GM12878 (cell line): ENCODE measurements at regions not wholly inside any gene's neighbourhood (a gene's known extent, or its start where the extent isn't known, plus 50 kb on each side); places are given as distances from the start of the nearest gene placed in this dataset.

ENCODE experiments used
- ATAC-seq: fragments of 200-7000 bp; cut with Tn5 transposase; 3 replicates; pipeline ENCODE4 v1.9.1; 2020; ENCODE audit warnings: mild to moderate bottlenecking, moderate library complexity
- BruUV-seq: library from RNA; stranded (reverse); fragments of 400-500 nt; replicated peaks from 2 replicates; lab custom pipeline; 2021; lab: Mats Ljungman, UMichigan
- CTCF ChIA-PET: fragments of 300-600 bp; sonication (Branson Sonifier 250); formaldehyde crosslinking; extraction: SDS; loops from one replicate; lab custom pipeline; 2021; ENCODE audit warnings: inconsistent platforms; lab: Yijun Ruan, JAX
- POLR2A ChIA-PET: fragments of 350-600 bp; formaldehyde crosslinking; extraction: SDS; loops from one replicate; lab custom pipeline; 2021; ENCODE audit warnings: inconsistent platforms; lab: Charles Lee
- RAD21 ChIA-PET: fragments of 300-600 bp; sonication (Branson Sonifier 250); formaldehyde crosslinking; loops from one replicate; lab custom pipeline; 2023; ENCODE audit warnings: antibody characterized with exemption; ENCODE audit not compliant: unreplicated experiment; lab: Charles Lee
- SMC1A ChIA-PET: fragments of 300-600 bp; sonication (Branson Sonifier 250); formaldehyde crosslinking; loops from one replicate; lab custom pipeline; 2023; ENCODE audit not compliant: unreplicated experiment, uncharacterized antibody; lab: Charles Lee
- DNase-seq: peaks from one replicate; pipeline ENCODE4 v3.0.0-alpha.2; 2011; ENCODE audit warnings: low read depth, low spot score
- FAIRE-seq: peaks from 3 replicates; lab custom pipeline; 2011; peaks lifted over from hg19 to GRCh38; lab: Jason Lieb, UNC
- H2AFZ ChIP-seq: 2 replicates; pipeline ENCODE4 v1.6.0; 2011; ENCODE audit warnings: low read depth, low read length, control low read depth; ENCODE audit not compliant: control insufficient read depth
- H3K27ac ChIP-seq: 2 replicates; pipeline ENCODE4 v1.5.1; 2011; ENCODE audit warnings: control low read depth; ENCODE audit not compliant: control insufficient read depth, insufficient read depth
- H3K27me3 ChIP-seq, 2 experiments: replicated peaks in 1 of 2; 2 replicates each; pipeline versions ENCODE4 v1.6.0 to v1.6.1; 2011; ENCODE audit warnings: low read length in 1 of 2; ENCODE audit not compliant: control insufficient read depth in 2 of 2, insufficient read depth in 2 of 2
- H3K36me3 ChIP-seq, 2 experiments: 2 replicates each; pipeline ENCODE4 v1.5.1; 2011; ENCODE audit warnings: low read length in 1 of 2; ENCODE audit not compliant: control insufficient read depth in 2 of 2, insufficient read depth in 2 of 2
- H3K4me1 ChIP-seq: 2 replicates; pipeline ENCODE4 v1.6.1; 2011; ENCODE audit warnings: mild to moderate bottlenecking, low read length, moderate library complexity, mixed read lengths; ENCODE audit not compliant: control insufficient read depth, insufficient read depth
- H3K4me2 ChIP-seq: 2 replicates; pipeline ENCODE4 v1.6.0; 2011; ENCODE audit warnings: control low read depth; ENCODE audit not compliant: control insufficient read depth, insufficient read depth
- H3K4me3 ChIP-seq: fragments of 200-600 bp; sonication (generic); 2 replicates; pipeline ENCODE4 v1.5.1; 2016
- H3K79me2 ChIP-seq: 2 replicates; pipeline ENCODE4 v1.6.0; 2011; ENCODE audit warnings: low read length; ENCODE audit not compliant: control insufficient read depth, insufficient read depth
- H3K9ac ChIP-seq: 2 replicates; pipeline ENCODE4 v1.8.0; 2011; ENCODE audit warnings: low read length, control low read depth, mixed read lengths; ENCODE audit not compliant: control insufficient read depth, insufficient read depth
- H3K9me3 ChIP-seq: replicated peaks from 3 replicates; pipeline ENCODE4 v1.5.1; 2011; ENCODE audit warnings: mild to moderate bottlenecking, low read length; ENCODE audit not compliant: control insufficient read depth, insufficient read depth
- H4K20me1 ChIP-seq: 2 replicates; pipeline ENCODE4 v1.6.0; 2011; ENCODE audit not compliant: control insufficient read depth, insufficient read depth
- BCL11A ChIP-seq: IDR thresholded peaks from 2 replicates; pipeline ENCODE4 v1.6.1; 2011; ENCODE audit warnings: low read depth, low read length
- FOXM1 ChIP-seq: IDR thresholded peaks from 2 replicates; pipeline ENCODE4 v1.6.1; 2012; ENCODE audit warnings: low read depth, mild to moderate bottlenecking, inconsistent platforms, low read length, moderate library complexity
- GATAD2B ChIP-seq: fragments of 450-650 bp; conservative IDR thresholded peaks from 2 replicates; pipeline ENCODE4 v1.6.1; 2017; ENCODE audit warnings: low read depth, mild to moderate bottlenecking, moderate library complexity
- HCFC1 ChIP-seq: fragments of 150-350 bp; IDR thresholded peaks from 2 replicates; pipeline ENCODE4 v1.6.1; 2014; ENCODE audit warnings: low read length
- HDGF ChIP-seq: fragments of 450-650 bp; IDR thresholded peaks from 2 replicates; pipeline ENCODE4 v1.6.1; 2016; ENCODE audit warnings: antibody characterized with exemption
- JUNB ChIP-seq: IDR thresholded peaks from 2 replicates; pipeline ENCODE4 v1.6.1; 2016; ENCODE audit warnings: antibody characterized with exemption, mild to moderate bottlenecking
- MEF2A ChIP-seq: IDR thresholded peaks from 2 replicates; pipeline ENCODE4 v1.6.1; 2011; ENCODE audit warnings: low read depth, mild to moderate bottlenecking, low read length, moderate library complexity; ENCODE audit not compliant: insufficient read depth
- MEF2B ChIP-seq: fragments of 450-650 bp; IDR thresholded peaks from 2 replicates; pipeline ENCODE4 v1.6.1; 2018; ENCODE audit warnings: mild to moderate bottlenecking, moderate library complexity; ENCODE audit not compliant: partially characterized antibody, poor library complexity, severe bottlenecking
- MXI1 ChIP-seq: fragments of 150-350 bp; IDR thresholded peaks from 2 replicates; pipeline ENCODE4 v1.6.1; 2011; ENCODE audit warnings: low read depth, mild to moderate bottlenecking, inconsistent platforms, low read length, improper control_type of control experiment
- NR2C1 ChIP-seq: fragments of 450-650 bp; IDR thresholded peaks from 2 replicates; pipeline ENCODE4 v1.6.1; 2017; ENCODE audit warnings: antibody characterized with exemption, mild to moderate bottlenecking, moderate library complexity
- POLR2A ChIP-seq: IDR thresholded peaks from 2 replicates; pipeline ENCODE4 v1.6.1; 2011; ENCODE audit warnings: low read depth, mild to moderate bottlenecking, low read length
- RCOR1 ChIP-seq: conservative IDR thresholded peaks from 2 replicates; pipeline ENCODE4 v1.6.1; 2012; ENCODE audit warnings: low read depth, low read length, improper control_type of control experiment
- SMAD5 ChIP-seq: IDR thresholded peaks from 2 replicates; pipeline ENCODE4 v1.6.1; 2016; ENCODE audit warnings: antibody characterized with exemption, low read depth
- SPI1 ChIP-seq: IDR thresholded peaks from 2 replicates; pipeline ENCODE4 v1.6.1; 2011; ENCODE audit warnings: low read depth, mild to moderate bottlenecking, low read length, moderate library complexity, borderline replicate concordance; ENCODE audit not compliant: insufficient read depth
- SREBF1 ChIP-seq: IDR thresholded peaks from 2 replicates; pipeline ENCODE4 v1.6.1; 2012; ENCODE audit warnings: mild to moderate bottlenecking, low read length
- ZNF207 ChIP-seq: fragments of 450-650 bp; IDR thresholded peaks from 2 replicates; pipeline ENCODE4 v1.6.1; 2014; ENCODE audit warnings: antibody characterized with exemption, mild to moderate bottlenecking, borderline replicate concordance
- WGBS: methylation state at CpG from one replicate; pipeline ENCODE4 v1.1.6; 2016; ENCODE audit warnings: low lambda C conversion rate; ENCODE audit not compliant: insufficient replicate concordance, insufficient coverage; ENCODE audit errors: missing lambda C conversion rate; 5-methylcytosine and 5-hydroxymethylcytosine counted together
- in situ Hi-C: fragments of 300-500 bp; cut with MboI; formaldehyde crosslinking; loops from 9 replicates; pipeline ENCODE4 v1.14.3; 2018; ENCODE audit warnings: mixed read lengths
- intact Hi-C: fragments of 100-400 bp; cut with micrococcal nuclease; formaldehyde crosslinking; loops from one replicate; pipeline ENCODE4 v1.14.2; 2022; ENCODE audit not compliant: unreplicated experiment
- TF ChIP-seq, protein P1 (sequence below): fragments of 450-650 bp; formaldehyde crosslinking; IDR thresholded peaks from 2 replicates; pipeline ENCODE4 v1.4.0; 2022; ENCODE audit warnings: mild to moderate bottlenecking, moderate library complexity
- TF ChIP-seq, protein P2 (sequence below): fragments of 450-650 bp; IDR thresholded peaks from 2 replicates; pipeline ENCODE4 v1.6.1; 2017; ENCODE audit warnings: antibody characterized with exemption, mild to moderate bottlenecking, moderate library complexity
- TF ChIP-seq, protein P3 (sequence below): fragments of 450-650 bp; IDR thresholded peaks from 2 replicates; pipeline ENCODE4 v1.6.1; 2017; ENCODE audit warnings: mild to moderate bottlenecking

DNA sequence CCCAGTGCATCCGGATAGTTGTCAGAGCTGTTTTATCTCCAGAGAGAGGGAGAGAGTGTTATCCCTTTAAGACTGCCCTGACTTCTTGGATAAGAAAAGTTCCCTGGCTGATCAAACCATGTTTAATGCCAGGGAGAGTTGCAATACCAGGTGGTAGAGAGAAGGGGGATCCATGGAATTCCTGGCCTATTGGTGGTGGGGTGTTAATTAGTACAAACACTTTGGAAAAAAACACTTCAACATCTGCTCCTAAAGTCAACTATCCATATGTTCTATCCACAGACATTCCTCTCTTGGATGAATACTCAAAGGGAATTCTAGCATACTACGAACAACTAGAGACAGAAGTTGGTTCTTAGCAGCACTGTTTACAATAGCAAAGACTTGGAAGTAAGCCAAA is 307.2 kb downstream of the TCERG1L start:
- BruUV-seq: no TSS peak
- Histone ChIP-seq H3K9me3 (no peaks in the 10 kb centered on the region; the same call in 2 of the 3 replicates), H2AFZ (no peak overlapping the region), H3K36me3 (no peaks in the 10 kb centered on the region), H3K4me2 (no peak overlapping the region), H4K20me1 (no peaks in the 10 kb centered on the region), H3K4me1 (no peaks in the 10 kb centered on the region), H3K27ac (no peak overlapping the region), H3K9ac (no peak overlapping the region), H3K27me3 (no peaks in the 10 kb centered on the region), H3K79me2 (no peaks in the 10 kb centered on the region), H3K4me3 (no peak overlapping the region)
- TF ChIP-seq, protein P1, sequence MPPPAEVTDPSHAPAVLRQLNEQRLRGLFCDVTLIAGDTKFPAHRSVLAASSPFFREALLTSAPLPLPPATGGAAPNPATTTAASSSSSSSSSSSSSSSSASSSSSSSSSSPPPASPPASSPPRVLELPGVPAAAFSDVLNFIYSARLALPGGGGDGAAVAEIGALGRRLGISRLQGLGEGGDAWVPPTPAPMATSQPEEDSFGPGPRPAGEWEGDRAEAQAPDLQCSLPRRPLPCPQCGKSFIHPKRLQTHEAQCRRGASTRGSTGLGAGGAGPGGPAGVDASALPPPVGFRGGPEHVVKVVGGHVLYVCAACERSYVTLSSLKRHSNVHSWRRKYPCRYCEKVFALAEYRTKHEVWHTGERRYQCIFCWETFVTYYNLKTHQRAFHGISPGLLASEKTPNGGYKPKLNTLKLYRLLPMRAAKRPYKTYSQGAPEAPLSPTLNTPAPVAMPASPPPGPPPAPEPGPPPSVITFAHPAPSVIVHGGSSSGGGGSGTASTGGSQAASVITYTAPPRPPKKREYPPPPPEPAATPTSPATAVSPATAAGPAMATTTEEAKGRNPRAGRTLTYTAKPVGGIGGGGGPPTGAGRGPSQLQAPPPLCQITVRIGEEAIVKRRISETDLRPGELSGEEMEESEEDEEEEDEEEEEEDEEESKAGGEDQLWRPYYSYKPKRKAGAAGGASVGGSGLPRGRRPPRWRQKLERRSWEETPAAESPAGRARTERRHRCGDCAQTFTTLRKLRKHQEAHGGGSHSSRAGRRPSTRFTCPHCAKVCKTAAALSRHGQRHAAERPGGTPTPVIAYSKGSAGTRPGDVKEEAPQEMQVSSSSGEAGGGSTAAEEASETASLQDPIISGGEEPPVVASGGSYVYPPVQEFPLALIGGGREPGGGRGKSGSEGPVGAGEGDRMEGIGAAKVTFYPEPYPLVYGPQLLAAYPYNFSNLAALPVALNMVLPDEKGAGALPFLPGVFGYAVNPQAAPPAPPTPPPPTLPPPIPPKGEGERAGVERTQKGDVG (CRISPR knock-in tag): no peak
- TF ChIP-seq BCL11A (no peak), SMAD5 (no peak), MXI1 (no peak), NR2C1 (no peak), FOXM1 (no peak), MEF2A (no peak), JUNB (no peak), RCOR1 (no peak), ZNF207 (no peak), GATAD2B (no peak), SREBF1 (no peak), HDGF (no peak), MEF2B (no peak), SPI1 (no peak), POLR2A (no peak), HCFC1 (no peak)
- TF ChIP-seq, protein P2, sequence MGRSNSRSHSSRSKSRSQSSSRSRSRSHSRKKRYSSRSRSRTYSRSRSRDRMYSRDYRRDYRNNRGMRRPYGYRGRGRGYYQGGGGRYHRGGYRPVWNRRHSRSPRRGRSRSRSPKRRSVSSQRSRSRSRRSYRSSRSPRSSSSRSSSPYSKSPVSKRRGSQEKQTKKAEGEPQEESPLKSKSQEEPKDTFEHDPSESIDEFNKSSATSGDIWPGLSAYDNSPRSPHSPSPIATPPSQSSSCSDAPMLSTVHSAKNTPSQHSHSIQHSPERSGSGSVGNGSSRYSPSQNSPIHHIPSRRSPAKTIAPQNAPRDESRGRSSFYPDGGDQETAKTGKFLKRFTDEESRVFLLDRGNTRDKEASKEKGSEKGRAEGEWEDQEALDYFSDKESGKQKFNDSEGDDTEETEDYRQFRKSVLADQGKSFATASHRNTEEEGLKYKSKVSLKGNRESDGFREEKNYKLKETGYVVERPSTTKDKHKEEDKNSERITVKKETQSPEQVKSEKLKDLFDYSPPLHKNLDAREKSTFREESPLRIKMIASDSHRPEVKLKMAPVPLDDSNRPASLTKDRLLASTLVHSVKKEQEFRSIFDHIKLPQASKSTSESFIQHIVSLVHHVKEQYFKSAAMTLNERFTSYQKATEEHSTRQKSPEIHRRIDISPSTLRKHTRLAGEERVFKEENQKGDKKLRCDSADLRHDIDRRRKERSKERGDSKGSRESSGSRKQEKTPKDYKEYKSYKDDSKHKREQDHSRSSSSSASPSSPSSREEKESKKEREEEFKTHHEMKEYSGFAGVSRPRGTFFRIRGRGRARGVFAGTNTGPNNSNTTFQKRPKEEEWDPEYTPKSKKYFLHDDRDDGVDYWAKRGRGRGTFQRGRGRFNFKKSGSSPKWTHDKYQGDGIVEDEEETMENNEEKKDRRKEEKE: no peak
- TF ChIP-seq, protein P3, sequence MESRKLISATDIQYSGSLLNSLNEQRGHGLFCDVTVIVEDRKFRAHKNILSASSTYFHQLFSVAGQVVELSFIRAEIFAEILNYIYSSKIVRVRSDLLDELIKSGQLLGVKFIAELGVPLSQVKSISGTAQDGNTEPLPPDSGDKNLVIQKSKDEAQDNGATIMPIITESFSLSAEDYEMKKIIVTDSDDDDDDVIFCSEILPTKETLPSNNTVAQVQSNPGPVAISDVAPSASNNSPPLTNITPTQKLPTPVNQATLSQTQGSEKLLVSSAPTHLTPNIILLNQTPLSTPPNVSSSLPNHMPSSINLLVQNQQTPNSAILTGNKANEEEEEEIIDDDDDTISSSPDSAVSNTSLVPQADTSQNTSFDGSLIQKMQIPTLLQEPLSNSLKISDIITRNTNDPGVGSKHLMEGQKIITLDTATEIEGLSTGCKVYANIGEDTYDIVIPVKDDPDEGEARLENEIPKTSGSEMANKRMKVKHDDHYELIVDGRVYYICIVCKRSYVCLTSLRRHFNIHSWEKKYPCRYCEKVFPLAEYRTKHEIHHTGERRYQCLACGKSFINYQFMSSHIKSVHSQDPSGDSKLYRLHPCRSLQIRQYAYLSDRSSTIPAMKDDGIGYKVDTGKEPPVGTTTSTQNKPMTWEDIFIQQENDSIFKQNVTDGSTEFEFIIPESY: no peak
- ATAC-seq: no peak
- intact Hi-C loops: no loop called here
- RAD21 ChIA-PET: no interaction called here
- in situ Hi-C loops: no loop called here
- WGBS: 36% methylated on average over 2 of the region's 2 CpGs
- FAIRE-seq: no peak
- SMC1A ChIA-PET: no interaction called here
- POLR2A ChIA-PET: no interaction called here
- DNase-seq: no peak
- CTCF ChIA-PET: no interaction called here
